Activated CD8-positive, alpha-beta memory T cell treated with anti-CD3 and anti-CD28 coated beads for 24 hours (primary cell): ENCODE measurements at regions not wholly inside any gene's neighbourhood (a gene's known extent, or its start where the extent isn't known, plus 50 kb on each side); places are given as distances from the start of the nearest gene placed in this dataset.

Experiments used
- DNase-seq: peaks from one replicate; pipeline ENCODE4 v3.0.0-alpha.2; 2020

GRCh38 chr5:54927097-54927746, 58.2 kb downstream of the ESM1 start:
- no peak for DNase-seq

GRCh38 chr5:54924487-54924886, 60.9 kb downstream of the ESM1 start:
- DNase-seq = no peak

GRCh38 chr5:54917323-54917722, 68.1 kb downstream of the ESM1 start:
- no peak for DNase-seq

GRCh38 chr5:54915466-54916027, 69.8 kb downstream of the ESM1 start:
- DNase-seq = no peak

- DNase-seq = no peak
Measured at GRCh38 chr5:54912021-54912420, 73.4 kb downstream of the ESM1 start.

- DNase-seq = no peak
Measured at GRCh38 chr5:54909911-54910870, 75.2 kb downstream of the ESM1 start.

DNA sequence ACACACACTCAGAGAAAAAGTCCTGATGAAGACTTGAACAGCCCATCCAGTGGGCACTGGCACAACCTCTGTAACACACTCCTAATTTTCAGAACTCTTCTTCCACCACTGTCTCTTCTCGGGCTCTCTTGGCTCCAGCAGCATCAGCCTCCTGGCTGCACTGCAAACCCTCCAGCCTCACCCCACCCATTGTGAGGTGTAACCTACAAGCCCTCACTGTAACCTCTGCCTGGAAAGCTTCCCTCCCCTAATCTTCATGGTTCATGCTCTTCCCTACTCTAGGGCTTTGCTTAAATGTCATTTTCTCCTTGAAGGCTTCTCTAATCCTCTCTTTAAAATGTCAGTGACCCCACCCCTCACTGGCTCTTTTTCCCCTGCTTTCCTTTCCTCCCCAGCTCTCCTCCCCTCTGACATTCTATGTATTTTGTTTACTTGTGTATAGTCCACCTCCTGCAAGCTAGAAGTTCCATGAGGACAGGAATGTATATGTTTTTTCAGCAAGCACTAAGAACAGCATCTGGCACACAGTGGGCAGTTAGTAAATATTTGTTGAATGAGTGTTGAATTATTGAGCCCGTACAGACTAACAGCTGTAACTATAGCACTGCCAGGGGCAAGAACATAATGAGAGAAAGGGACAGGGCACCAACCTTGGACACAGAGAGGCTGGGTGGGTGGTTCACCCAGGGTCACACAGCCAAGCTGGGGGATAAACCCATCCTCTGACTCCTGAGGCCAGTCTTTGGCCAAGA, 76.4 kb downstream of the ESM1 start:
- DNase-seq = no peak

DNA sequence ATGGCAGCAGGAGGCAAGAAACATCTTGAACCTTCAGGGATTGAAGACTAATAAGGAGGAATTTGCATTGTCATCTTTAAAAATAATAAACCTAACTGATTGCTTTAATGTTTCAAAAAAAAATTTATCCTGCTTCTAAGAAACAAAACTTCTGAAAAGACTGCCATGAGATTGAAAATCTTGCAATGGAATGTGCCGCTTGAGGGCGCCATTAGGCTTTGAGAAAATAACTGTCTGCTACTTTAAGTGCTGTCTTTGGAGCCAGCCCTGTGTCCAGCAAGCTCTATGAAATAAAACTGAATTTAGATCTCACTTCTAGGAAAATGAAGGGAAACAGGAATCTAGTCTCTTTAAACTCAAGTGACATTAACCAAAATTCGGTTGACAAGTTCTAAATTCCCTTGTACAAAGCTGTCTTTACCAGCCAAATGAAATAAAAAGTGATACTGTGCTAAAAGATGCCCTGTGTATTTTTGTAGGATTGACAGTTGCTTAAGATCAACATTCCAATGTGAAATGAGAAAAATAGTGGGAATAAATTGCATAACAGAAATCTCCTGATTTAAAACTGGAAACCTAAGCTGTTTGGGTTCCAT, 79.4 kb downstream of the ESM1 start:
- DNase-seq = peak; percentile 87

GRCh38 chr5:54905246-54905795, 80.1 kb downstream of the ESM1 start:
- no peak for DNase-seq

- no peak for DNase-seq
Measured at GRCh38 chr5:54904425-54904824, 81.0 kb downstream of the ESM1 start.

GRCh38 chr5:54902791-54903473, 82.5 kb downstream of the ESM1 start:
- DNase-seq = peak; percentile 71

DNA sequence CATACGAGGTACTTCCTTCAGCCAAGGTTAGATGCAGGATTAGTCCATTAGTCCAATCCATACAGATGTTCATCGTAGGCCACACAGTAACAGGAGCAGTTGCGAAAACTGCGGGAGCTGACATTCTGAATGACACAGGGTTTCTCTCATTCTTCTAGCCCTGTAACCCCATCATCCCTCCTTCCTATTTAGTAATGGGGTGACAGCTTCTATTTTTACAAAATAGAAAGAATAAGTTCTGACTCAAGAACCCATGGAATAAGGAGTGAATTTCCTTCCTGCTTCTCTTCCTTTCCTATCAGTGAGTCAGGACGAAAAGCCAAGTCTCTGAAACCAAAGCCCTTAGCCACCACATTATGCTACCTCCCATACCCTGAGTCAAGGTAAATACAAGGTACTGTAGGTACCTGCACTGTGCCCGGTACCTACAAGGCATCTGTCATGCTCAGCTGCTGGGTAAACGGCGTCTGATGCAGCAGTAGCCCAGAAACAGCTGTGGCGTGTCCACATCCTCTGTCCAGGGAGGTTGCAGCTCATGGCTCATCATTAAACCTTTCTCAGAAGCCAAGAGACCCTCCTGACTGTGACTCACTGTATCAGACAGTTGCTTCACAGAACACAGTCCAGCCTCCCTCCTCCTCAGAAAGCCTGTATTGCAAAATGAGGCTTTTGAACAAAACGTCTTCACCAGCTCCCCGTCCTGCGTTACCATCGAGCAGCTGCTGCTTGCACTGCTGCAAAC, 84.2 kb downstream of the ESM1 start:
- no peak for DNase-seq

GRCh38 chr5:54897001-54897400, 88.4 kb downstream of the ESM1 start:
- DNase-seq = no peak

GRCh38 chr5:54895816-54896341, 89.5 kb downstream of the ESM1 start:
- no peak for DNase-seq

- no peak for DNase-seq
Measured at GRCh38 chr5:54894957-54895815, 90.2 kb downstream of the ESM1 start.

- no peak for DNase-seq
Measured at GRCh38 chr5:54889826-54890225, 95.6 kb downstream of the ESM1 start.

DNA sequence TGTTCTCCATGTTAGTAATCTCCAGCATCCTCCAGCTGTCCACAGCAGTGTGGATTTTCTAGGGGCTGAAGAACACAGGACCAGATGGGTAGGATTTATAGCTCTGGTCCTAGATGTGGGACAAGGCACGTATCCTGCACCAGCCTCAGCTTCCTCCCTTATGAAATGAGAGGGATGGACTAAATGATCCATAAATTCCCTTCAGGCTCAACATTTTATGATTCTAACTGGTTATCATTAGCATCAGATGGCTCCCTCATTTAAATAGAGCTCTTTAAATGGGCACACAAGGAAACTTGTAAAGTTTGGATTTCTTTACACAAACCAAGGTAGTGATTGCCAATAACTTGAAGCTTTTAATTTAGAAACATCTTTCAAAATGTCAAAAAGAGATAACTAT, 97.7 kb downstream of the ESM1 start:
- no peak for DNase-seq

DNA sequence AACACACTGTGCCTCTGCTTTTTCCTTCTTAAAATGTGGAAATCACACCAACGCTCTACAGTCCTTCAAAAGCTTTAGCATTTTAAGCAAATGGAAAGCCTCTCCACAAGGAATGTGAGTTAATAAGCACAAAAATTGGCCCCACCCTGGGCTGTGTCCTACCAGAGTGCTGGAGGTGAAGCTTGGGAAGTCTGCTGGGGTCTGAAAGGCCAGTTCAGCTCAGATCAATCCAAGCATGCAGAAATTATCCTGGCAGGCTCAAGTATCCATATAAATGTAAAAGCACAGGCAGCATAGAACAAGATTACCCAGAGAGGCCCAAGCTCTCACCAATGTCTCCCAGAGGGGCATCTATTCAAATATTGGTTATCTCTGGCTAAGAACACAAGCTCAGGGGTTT, 98.5 kb downstream of the ESM1 start:
- DNase-seq = peak; percentile 26

DNA sequence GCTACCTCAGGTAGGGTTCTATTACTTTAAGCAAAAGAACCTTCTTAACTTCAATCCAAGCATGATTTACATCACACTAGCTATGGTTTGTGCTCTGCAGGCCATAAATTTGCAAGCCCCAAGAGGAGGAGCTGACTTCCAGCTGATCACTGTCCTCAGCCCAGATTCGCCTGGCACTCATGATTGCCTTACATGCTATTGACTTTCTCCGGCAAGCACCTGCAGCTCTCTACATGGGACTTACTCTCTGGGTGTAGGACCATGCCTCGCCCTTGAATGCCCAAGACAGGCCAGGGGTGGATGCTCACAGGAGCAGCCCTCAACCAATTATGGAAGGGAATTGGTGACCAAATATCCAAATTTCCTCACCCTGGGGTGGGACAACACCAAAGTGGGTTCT, 99.8 kb downstream of the ESM1 start:
- DNase-seq = peak; percentile 52

DNA sequence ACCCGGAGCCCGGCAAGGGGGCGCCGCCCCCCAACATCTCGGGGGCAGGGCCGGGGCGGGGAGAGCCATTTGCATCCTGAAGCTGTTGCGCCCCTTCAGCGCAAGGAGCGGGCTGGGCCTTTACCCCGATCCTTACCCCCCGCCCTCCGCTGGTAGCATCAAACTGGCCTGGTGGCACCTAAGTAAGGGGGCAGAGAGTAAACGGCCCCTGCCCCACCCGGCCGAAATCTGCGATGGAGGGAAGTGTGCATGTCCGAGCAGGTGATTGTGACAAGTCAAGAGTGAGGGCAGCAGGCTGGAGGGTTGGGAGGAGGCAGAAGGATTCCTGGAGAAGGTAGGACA, 101.2 kb downstream of the ESM1 start:
- DNase-seq = no peak
